ENCODE measurements at regions not wholly inside any gene's neighbourhood (a gene's known extent, or its start where the extent isn't known, plus 50 kb on each side); places are given as distances from the start of the nearest gene placed in this dataset.
A peak's percentile ranks its signal among the peaks of the same experiment; 100 is the strongest.

DNA sequence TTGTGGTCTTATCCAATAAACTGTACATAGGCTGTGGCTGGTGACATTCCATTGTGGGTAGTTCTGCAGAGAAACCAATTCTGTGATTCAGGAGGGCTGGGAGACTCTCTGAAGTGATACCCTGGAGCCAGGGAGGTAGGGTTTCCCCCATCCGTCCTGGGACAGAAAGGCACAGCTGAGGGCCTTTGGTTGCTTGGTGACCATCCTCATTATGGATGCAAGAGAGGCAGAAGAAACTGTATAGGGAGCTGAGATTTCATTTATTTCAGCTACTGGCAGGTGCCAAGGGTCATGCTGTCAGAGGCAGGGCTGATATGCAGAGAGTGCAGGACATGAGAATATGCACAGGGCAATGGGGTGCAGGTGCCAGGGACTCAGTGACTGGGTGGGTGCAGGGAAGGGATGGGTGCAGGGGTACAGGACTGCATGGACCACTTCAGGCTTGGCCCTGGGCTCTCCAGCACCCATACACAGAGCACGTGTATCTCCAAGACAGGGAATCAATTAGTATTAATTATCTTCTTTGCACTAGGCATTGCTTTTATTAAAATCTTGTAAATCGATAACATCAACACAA, 236.5 kb downstream of the ICE1 start:
- no peak for DNase-seq

DNA sequence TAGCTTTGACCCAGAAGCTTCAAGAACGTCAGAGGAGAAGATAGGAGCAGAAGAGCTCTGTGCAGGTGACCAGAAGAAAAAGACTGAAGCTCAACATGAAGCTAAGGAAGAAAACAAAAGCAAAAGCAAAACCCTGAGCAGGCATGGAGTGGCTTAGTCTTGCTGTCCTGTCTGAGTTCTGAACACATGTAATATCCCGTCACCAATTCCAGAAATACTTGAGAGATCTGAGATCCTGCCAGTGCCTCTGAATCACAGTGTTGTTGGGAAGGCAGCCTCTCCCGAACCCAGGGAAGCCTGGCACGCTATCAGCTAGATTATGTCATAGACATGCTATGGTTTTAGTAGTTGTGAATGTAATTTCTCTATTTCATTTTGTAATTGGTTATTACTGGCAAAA, 235.7 kb downstream of the ICE1 start:
- DNase-seq, result no peak

GRCh38 chr5:5652181-5652580, 229.7 kb downstream of the ICE1 start:
- no peak for DNase-seq

DNA sequence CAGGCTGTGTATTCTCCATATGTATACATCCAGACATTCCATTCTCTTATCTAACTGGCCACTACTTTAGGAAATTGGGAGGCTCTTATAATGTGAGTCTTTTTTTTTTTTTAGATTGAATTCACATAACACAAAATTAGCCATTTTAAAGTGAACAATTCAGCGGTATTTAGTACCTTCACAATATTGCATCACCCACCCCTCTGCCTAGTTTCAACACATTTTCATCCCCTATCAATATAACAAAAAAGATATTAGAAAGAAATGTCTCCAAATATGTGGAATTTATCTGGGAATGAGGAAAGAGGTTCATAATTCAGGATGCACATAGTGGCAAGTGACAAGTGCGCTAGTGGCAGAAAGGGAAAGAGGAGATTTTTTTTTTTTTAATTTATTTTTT, 228.5 kb downstream of the ICE1 start:
- DNase-seq, result no peak

GRCh38 chr5:5650242-5650641, 227.8 kb downstream of the ICE1 start:
- DNase-seq, result no peak

GRCh38 chr5:5649641-5650040, 227.2 kb downstream of the ICE1 start:
- no peak for DNase-seq

DNA sequence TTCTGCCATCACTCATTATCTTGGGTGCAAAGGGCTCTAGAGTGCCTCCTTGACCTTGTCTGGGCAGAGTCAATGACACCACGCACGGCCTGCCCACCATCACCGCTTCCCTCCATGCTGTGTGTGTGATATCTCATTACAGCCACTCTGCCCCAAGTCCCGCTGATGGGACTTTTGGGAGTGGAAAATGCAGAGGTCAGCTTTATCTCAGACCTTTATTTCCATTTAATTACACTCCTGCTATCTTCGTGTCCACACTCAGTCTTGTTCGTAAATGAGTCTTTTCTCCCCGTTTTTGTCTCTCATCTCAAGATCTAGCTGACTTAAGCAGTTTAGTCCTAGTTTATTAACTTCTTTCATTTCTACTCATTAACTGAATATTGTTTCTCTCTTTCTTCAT, 226.2 kb downstream of the ICE1 start:
- no peak for DNase-seq

DNA sequence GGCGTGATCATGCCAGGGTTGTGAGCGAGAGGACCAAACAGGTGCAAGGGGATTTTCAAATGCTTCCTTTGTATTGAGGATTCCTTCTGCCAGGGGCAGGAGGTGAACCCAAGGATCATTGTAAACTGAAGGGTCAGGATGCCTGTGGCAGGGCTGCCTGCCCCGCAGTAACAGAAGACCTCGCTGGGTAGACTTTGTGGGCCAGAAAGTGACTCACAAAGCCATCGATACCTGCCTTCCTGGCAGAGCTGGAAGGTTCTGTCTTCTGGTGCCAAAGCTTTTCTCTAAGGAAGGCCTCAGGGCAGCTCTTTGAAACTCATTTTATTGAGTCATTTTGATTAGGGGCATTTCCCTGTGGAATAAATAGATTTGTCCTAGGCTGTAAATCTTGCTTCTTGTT, 223.4 kb downstream of the ICE1 start:
- DNase-seq, result no peak

- no peak for DNase-seq
These were observed 222.7 kb downstream of the ICE1 start for GRCh38 chr5:5645198-5645597.

GRCh38 chr5:5644249-5644648, 221.8 kb downstream of the ICE1 start:
- no peak for DNase-seq

GRCh38 chr5:5643481-5643880, 221.0 kb downstream of the ICE1 start:
- no peak for DNase-seq

- DNase-seq, result no peak
These were observed 215.7 kb downstream of the ICE1 start for GRCh38 chr5:5638211-5638610.

DNA sequence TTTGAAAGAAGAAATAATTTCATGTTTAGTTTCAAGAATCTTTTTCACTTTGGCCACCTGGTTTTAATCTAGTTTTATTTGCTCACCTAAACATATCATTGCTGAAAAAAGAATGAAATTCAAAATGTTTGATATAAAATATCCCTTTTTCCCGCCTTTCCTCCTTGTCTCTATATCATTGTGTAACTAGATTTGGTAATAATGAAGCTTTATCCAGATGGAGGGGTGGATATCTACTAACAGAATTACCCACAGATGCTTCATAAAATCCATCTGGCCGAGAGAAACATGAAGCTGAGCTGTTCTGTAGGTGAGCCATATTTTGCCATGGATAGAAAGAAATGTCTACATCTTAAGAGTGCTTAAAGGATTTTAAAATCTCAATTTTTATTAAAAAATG, 214.7 kb downstream of the ICE1 start:
- DNase-seq, result peak; percentile 46

- no peak for DNase-seq
These were observed 212.3 kb downstream of the ICE1 start for GRCh38 chr5:5634817-5635216.

DNA sequence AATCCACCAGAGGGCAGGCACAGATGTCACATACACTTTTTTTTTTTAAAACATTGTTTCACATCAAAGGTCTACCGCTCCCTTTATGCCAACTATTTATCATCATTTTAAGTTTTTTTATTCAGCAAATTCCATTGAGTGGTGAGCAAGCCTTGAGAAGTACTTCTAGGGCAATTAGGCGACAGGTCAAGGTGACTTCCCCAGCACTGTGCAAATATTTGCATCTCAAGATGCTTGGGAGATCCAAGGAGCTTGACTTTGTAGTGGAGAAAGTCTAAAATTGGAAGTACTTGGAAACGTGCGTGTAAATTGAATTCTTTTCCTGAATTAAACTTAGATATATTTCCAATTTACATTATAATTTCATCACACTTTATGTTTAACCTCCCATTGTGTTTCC, 211.1 kb downstream of the ICE1 start:
- no peak for DNase-seq

- no peak for DNase-seq
These were observed 210.2 kb downstream of the ICE1 start for GRCh38 chr5:5632678-5633077.

GRCh38 chr5:5629607-5629978, 207.1 kb downstream of the ICE1 start:
- DNase-seq, result no peak

DNA sequence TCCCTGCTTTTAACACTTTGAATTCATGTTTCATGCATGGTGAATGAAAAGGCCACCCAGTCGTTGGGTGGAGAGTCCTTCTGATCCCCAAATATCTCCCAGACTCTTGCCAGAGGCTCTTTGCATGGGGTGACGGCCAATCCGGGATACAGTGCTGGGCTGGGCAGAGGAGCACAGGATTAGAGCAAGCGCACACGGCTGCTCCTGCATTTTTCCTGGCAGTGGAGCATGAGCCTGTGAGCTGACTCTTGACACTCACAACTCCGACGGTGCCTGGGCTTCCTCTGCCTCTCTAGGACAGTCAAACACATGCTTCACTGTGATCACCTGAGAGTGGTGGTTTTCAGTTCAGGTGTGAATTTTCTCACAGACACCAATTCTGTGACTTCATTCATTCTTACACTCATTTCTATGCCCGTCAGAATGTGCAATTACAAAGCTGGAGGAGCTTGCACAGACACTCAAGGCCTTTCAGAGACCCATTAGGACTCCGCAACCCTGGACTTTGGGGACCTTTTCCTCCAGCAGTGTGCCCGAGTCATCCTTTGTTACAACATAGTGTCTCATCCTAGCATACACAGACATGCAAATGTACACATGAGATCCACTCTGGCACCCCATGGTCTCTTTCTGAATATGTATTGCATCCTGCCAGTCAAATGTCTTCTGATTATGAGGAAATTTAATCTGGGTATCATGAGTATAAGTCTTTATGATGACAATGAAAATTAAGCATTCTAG, 206.6 kb downstream of the ICE1 start:
- no peak for DNase-seq

DNA sequence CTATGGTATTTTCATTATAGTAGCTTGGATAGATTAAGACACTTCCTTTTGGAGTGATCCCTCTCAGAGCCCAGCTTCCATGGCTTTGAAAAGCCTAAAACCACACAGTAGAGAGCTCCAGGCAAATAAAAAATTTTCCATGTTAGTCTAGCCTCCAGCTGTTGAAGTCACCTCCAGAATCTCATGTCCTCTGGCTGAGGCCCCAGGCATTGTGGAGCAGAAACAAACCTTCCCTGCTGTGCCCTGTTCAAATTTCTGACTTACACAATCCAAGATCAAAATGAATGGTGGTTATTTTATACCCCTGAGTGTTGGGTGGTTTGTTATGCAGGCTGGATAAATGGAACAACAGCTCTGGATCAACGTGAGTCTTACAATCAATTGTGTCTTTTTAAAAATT, 203.9 kb downstream of the ICE1 start:
- no peak for DNase-seq

GRCh38 chr5:5625491-5625890, 203.0 kb downstream of the ICE1 start:
- DNase-seq, result no peak

DNA sequence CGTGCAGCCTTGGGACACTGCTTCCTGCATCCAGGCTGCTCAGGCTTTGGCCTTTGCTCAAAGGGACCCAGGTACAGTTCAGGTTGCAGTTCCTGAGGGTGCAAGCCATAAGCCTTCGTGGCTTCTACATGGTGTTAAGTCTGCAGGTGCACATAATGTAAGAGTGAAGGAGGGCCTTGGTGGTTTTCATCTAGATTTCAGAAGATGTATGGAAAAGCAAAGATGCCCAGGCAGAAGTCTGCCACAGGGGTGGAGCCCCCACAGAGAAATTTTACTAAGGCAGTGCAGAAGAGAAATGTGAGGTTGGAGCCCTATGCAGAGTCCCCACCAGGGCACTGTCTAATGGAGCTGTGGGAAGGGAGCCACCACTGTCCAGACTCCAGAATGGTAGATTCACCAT, 200.9 kb downstream of the ICE1 start:
- DNase-seq, result no peak

GRCh38 chr5:5622806-5623205, 200.3 kb downstream of the ICE1 start:
- DNase-seq, result no peak

DNA sequence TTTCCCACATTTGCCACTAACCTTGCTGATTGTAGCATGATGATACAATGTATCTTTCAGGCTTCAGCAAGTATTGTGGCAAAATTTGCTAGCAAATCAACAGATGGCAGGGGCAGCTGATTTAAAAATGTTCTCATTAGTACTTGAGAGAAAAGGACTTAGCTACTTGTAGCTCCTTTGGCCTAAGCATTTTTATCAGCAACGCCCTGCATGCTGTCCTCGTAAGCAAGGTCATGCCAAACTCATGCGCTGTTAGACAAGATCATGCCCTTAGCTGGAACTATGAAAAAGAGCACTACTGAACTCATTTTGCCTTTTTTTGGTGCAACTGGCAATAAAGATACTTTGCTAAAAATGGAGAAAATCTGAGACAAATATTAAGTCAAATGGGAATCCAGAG, 197.1 kb downstream of the ICE1 start:
- no peak for DNase-seq

DNA sequence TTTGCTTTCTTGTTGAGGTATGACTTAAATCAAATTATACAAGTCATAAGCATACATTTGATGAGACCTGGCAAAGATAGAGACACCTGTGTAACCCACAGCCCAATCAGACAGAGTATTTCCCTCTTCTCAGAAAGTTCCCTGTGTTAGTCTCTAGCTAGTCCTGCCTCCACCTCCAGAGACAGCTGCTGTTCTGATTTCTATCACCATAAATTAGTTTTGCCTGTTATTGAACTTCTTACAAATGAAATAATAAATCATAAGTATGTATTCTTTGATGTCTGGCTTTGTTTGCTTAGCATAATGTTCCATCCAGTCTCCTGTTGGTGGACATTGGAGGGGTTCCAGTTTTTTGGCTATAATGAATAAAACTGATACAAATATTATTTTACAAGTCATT, 194.5 kb downstream of the ICE1 start:
- no peak for DNase-seq

DNA sequence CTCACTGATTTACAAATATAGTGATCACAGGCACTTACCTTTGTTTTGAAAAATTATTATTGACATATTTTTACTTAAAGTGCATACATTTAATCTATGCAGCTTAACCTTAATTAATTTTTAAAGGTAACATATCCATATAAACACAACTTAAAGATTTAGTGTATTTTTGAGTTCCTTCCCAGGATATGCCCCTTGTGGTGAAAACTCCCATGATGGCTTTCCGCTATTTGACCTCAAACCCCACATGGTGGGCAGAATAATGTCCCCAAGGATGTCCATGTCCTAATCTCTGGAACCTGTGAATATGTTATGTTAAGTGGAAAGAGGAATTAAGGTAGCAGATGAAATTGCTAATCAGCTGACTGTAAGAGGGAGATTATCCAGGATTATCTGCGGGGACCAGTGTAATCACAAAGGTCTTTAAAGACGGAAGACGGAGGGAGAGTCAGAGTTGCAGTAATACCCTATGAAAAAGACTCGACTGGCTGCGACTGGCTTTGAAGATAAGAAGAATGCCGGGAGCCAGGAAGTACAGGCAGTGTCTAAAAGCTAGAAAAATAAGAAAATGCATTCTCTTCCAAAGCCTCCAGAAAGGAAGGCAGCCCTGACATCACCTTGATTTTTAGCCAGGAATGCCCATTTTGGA, 193.9 kb downstream of the ICE1 start:
- no peak for DNase-seq

Data from NCI-H1694 treated with DMSO at 0.1 percent for 48 hours (cell line).